RPMI8226 (cell line): ENCODE measurements at regions not wholly inside any gene's neighbourhood (a gene's known extent, or its start where the extent isn't known, plus 50 kb on each side); places are given as distances from the start of the nearest gene placed in this dataset.

Source experiments
- DNase-seq: peaks from one replicate; pipeline ENCODE4 v3.0.0-alpha.2; 2015

DNA sequence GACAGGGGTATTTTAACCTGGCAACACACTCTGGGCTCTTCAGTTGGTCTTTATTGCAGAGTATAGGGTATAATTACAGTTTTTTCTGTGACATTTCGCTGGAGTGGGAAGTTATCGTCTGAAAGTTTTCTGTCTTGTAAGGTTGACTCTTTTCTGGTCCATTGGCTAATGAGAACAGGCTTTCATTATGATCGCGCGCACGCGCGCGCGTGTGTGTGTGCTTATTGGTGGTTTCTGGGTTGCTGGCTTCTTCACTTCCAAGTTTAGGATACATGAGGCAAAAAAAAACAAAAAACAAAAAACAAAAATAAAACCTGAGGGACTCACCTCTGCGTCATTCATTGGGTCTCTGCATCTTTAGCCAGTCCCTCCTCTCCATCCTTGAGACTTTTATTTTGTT lies 68.7 kb upstream of the MYOCD start:
- DNase-seq, result no peak

- DNase-seq, result no peak
Measured at GRCh38 chr17:12597895-12598294, 67.8 kb upstream of the MYOCD start.

DNA sequence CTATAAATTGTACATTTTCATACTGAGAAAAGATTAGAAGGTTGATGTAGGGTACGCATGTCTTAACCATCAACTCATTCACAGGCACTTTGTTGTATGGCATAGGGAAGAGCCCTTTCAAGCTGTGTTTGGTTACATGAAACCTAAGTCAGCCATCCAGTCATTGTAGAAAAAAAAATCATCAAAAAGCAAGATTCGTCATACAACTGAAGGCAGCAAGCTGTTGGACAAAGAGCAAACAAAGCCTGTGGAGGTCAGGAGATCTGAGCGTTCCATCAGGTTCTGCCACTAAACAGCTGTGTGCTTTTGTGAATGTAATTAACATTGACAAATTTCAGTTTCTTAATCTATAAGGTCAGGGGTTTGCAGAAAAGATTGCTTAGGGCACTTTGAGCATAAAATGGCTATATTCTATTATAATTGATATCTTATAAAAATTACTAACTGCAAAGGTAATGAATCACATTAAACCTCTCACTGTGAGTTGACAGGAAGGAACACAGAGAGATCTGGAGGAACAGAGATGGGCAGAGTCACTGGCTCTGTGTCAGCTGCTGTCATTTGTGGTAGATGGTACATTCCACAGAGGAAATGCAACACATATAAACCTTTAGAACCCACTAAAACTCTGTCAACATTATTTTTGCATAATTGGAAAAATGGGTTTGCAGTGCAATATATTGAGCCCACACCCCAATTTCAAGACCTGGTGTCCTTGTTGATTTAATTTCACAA lies 66.3 kb upstream of the MYOCD start:
- DNase-seq, result no peak

- no peak for DNase-seq
Measured at GRCh38 chr17:12600349-12600748, 65.3 kb upstream of the MYOCD start.

- no peak for DNase-seq
Measured at GRCh38 chr17:12603566-12603965, 62.1 kb upstream of the MYOCD start.

GRCh38 chr17:12605222-12605621 lies 60.5 kb upstream of the MYOCD start:
- no peak for DNase-seq

GRCh38 chr17:12613566-12613965 lies 52.1 kb upstream of the MYOCD start:
- DNase-seq, result no peak
